CD4-positive, alpha-beta T cell (primary cell): ENCODE measurements at regions not wholly inside any gene's neighbourhood (a gene's known extent, or its start where the extent isn't known, plus 50 kb on each side); places are given as distances from the start of the nearest gene placed in this dataset.

ENCODE experiments used
- ATAC-seq: fragments of 200-7000 bp; cut with Tn5 transposase; one replicate; pipeline ENCODE4 v1.10.0; 2022; ENCODE audit warnings: mild to moderate bottlenecking; ENCODE audit not compliant: poor library complexity
- CTCF ChIA-PET: fragments of 350-600 bp; sonication (Branson Sonifier 250); formaldehyde crosslinking; loops from one replicate; lab custom pipeline; 2021; ENCODE audit warnings: antibody characterized with exemption, inconsistent platforms; lab: Charles Lee
- POLR2A ChIA-PET: fragments of 350-600 bp; sonication (Branson Sonifier 250); formaldehyde crosslinking; loops from one replicate; lab custom pipeline; 2021; ENCODE audit warnings: antibody characterized with exemption, inconsistent platforms; lab: Charles Lee
- DNase-seq, 14 experiments: peaks; one replicate each; pipeline ENCODE4 v3.0.0-alpha.2; 2013 to 2020; ENCODE audit warnings: mixed read lengths in 2 of 14
- H3K27ac ChIP-seq, 2 donors: one replicate each; pipeline versions ENCODE4 v1.5.1 to v1.7.0; 2013; ENCODE audit warnings: low read length in 2 of 2, low read depth in 1 of 2, mild to moderate bottlenecking in 1 of 2
- H3K27me3 ChIP-seq, 2 experiments: 1 replicate in 1 of 2; 2 replicates in 1 of 2; pipeline versions ENCODE4 v1.6.1 to v1.7.0; 2013; ENCODE audit warnings: low read length in 2 of 2, control low read depth in 1 of 2, mild to moderate bottlenecking in 1 of 2, moderate library complexity in 1 of 2; ENCODE audit not compliant: insufficient read depth in 2 of 2, control insufficient read depth in 1 of 2
- H3K36me3 ChIP-seq: one replicate; pipeline ENCODE4 v1.6.1; 2013; ENCODE audit warnings: low read length, control low read depth; ENCODE audit not compliant: insufficient read depth
- H3K4me1 ChIP-seq: one replicate; pipeline ENCODE4 v1.6.1; 2013; ENCODE audit warnings: low read length, control low read depth; ENCODE audit not compliant: insufficient read depth
- H3K4me3 ChIP-seq: one replicate; pipeline ENCODE4 v1.5.1; 2013; ENCODE audit warnings: mild to moderate bottlenecking, low read length, moderate library complexity
- H3K9me3 ChIP-seq, 2 experiments: 1 replicate in 1 of 2; 2 replicates in 1 of 2; pipeline versions ENCODE4 v1.6.1 to v1.7.0; 2013; ENCODE audit warnings: low read length in 2 of 2, mild to moderate bottlenecking in 2 of 2, control low read depth in 1 of 2, moderate library complexity in 1 of 2; ENCODE audit not compliant: control insufficient read depth in 1 of 2, insufficient read depth in 1 of 2
- H3K27ac Mint-ChIP-seq: one replicate; pipeline ENCODE4 v1.8.0; 2020; ENCODE audit warnings: mixed read lengths
- H3K27me3 Mint-ChIP-seq: one replicate; pipeline ENCODE4 v1.8.0; 2021; ENCODE audit warnings: mixed read lengths
- H3K36me3 Mint-ChIP-seq: one replicate; pipeline ENCODE4 v1.8.0; 2021; ENCODE audit warnings: low read depth, mixed read lengths
- H3K4me1 Mint-ChIP-seq: one replicate; pipeline ENCODE4 v1.8.0; 2021; ENCODE audit warnings: low read depth, mixed read lengths
- H3K4me3 Mint-ChIP-seq: one replicate; pipeline ENCODE4 v1.8.0; 2020; ENCODE audit warnings: mild to moderate bottlenecking, mixed read lengths
- H3K9me3 Mint-ChIP-seq: one replicate; pipeline ENCODE4 v1.8.0; 2020; ENCODE audit warnings: mixed read lengths
- CTCF ChIP-seq: fragments of 200-600 bp; IDR thresholded peaks from one replicate; pipeline ENCODE4 v1.8.0; 2022; ENCODE audit warnings: antibody characterized with exemption, mild to moderate bottlenecking
- intact Hi-C, 2 experiments: fragments of 100-400 bp; cut with DNase I in 1 of 2; cut with micrococcal nuclease in 1 of 2; formaldehyde crosslinking; loops; one replicate each; pipeline versions ENCODE4 v1.15.1 to v1.9.0; 2023 to 2025; cut with DNase I, micrococcal nuclease

DNA sequence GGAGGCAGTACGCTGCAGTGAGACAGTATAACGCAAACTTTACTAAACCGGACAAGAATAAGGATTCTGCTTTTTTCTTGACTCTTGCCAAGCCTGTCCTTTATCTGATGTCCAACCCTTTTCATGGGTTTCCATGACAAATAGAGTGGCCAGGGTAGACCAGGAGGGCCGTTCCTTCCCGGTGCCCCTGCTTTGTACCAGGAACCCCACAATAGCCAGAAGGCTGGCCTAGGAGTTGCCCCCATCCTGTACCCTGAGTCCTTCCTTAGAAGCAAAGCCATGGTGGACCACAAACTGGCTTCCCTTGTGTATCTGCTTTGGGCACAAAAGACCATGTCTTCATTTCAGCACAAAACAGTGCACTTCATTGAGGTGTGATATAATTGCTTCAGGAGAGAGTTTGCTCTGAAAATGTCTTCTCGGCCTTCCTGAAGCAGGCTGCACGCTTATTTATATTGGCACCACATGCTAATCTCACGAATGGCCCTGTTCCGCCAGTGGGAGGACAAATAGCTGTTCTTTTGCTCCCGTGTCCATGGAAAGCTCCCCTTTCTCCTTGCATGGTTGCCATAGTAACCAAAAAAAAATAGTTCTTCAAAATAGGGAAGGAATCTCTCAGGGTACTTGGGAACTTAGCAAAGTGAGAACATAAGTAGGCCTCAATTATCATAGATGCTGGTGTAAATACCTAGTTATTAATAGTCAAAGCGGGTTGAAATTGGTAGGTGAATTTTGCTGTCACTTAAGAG lies 222.1 kb downstream of the ZIC5 start:
- H3K4me3 ChIP-seq, result no peak overlapping the region
- ChIA-PET POLR2A (no interaction called here), CTCF (no interaction called here)
- intact Hi-C loops, result no loop called here
- H3K4me1 ChIP-seq, result no peaks in the 10 kb centered on the region
- H3K36me3 ChIP-seq, result no peaks in the 10 kb centered on the region
- ATAC-seq (no peak), DNase-seq (no peak)
- no peaks in the 10 kb centered on the region for H3K27me3 Mint-ChIP-seq
- TF ChIP-seq CTCF, result no peak
- H3K27ac ChIP-seq, result no peak overlapping the region
- no peak overlapping the region for H3K4me3 Mint-ChIP-seq
- H3K27me3 ChIP-seq, result no peaks in the 10 kb centered on the region
- H3K36me3 Mint-ChIP-seq, result peaks cover 8% of the 10 kb centered on the region
- H3K27ac Mint-ChIP-seq, result no peak overlapping the region
- H3K9me3 ChIP-seq, result no peaks in the 10 kb centered on the region
- H3K9me3 Mint-ChIP-seq, result no peaks in the 10 kb centered on the region
- H3K4me1 Mint-ChIP-seq, result no peaks in the 10 kb centered on the region

GRCh38 chr13:99747403-99747710 lies 224.2 kb downstream of the ZIC5 start:
- no peak for ATAC-seq
- Histone ChIP-seq H3K27ac (no peak overlapping the region), H3K36me3 (no peaks in the 10 kb centered on the region), H3K9me3 (no peaks in the 10 kb centered on the region), H3K4me1 (no peaks in the 10 kb centered on the region), H3K27me3 (no peaks in the 10 kb centered on the region), H3K4me3 (no peak overlapping the region)
- H3K9me3 Mint-ChIP-seq, result no peaks in the 10 kb centered on the region
- CTCF ChIA-PET, result interaction anchor here (0.6 kb wide), 1 partner anchor 269 kb away, joined by 5 read pairs; no protein-coding TSS in a partner anchor
- H3K27ac Mint-ChIP-seq, result no peak overlapping the region
- H3K4me3 Mint-ChIP-seq, result no peak overlapping the region
- POLR2A ChIA-PET, result no interaction called here
- no peak for TF ChIP-seq CTCF
- H3K36me3 Mint-ChIP-seq, result peaks cover 8% of the 10 kb centered on the region
- no peak for DNase-seq
- no peaks in the 10 kb centered on the region for H3K27me3 Mint-ChIP-seq
- H3K4me1 Mint-ChIP-seq, result no peaks in the 10 kb centered on the region
- intact Hi-C loops, result no loop called here

GRCh38 chr13:99746637-99747402 lies 224.7 kb downstream of the ZIC5 start:
- POLR2A ChIA-PET, result no interaction called here

More at GRCh38 chr13:99746637-99747402, 224.7 kb downstream of the ZIC5 start:
- Mint-ChIP-seq H3K36me3 (peaks cover 8% of the 10 kb centered on the region), H3K27me3 (no peaks in the 10 kb centered on the region), H3K9me3 (no peaks in the 10 kb centered on the region), H3K4me1 (no peaks in the 10 kb centered on the region), H3K4me3 (no peak overlapping the region), H3K27ac (no peak overlapping the region)
- Histone ChIP-seq H3K27ac (no peak overlapping the region), H3K27me3 (no peaks in the 10 kb centered on the region), H3K9me3 (no peaks in the 10 kb centered on the region), H3K36me3 (no peaks in the 10 kb centered on the region), H3K4me3 (no peak overlapping the region), H3K4me1 (no peaks in the 10 kb centered on the region)
- TF ChIP-seq CTCF, result no peak
- CTCF ChIA-PET, result no interaction called here
- ATAC-seq (no peak), DNase-seq (no peak)
- intact Hi-C loops, result no loop called here
